ENCODE measurements at regions not wholly inside any gene's neighbourhood (a gene's known extent, or its start where the extent isn't known, plus 50 kb on each side); places are given as distances from the start of the nearest gene placed in this dataset.

DNA sequence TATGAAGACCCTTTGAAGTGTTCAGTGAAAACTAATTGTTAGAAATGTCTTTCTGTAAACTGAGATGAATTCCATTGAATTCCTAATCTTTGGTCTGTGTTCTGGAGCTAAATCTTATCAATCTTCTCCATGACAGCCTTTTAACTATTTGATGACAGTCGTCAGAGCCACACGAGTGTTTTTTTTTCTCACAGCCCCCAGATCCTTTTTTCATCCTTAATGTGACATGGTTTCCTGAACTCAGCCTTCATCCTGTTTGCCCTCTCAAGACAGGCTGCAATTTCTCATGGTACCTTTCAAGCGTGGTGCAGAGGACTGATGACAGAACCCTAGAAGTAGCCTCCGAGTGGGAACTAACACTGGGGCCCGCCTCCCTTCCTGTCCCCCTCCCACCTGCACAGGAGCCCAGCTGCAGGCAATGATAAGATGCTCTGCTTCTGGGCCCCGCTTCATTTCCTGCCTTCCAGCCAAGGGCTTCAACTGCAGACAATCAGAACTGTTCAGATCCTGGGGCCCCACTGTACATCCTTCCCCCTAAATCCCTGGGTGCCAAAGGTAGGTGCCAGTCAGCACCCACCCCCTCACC, 114.6 kb upstream of the VAV3 start:
- TF ChIP-seq SUZ12 (IDR thresholded peaks at IDR 0.05) (no peak), ELF4 (IDR thresholded peaks at IDR 0.05) (no peak), BHLHE40 (IDR thresholded peaks at IDR 0.05; ENCODE audit: borderline replicate concordance) (no peak)

Measured in HEK293T (cell line).